SK-N-SH treated with all-trans-retinoic acid at 6 μM for 48 hours (cell line): ENCODE measurements at regions not wholly inside any gene's neighbourhood (a gene's known extent, or its start where the extent isn't known, plus 50 kb on each side); places are given as distances from the start of the nearest gene placed in this dataset.

Source experiments
- OSR1 ChIP-seq: fragments of 250-450 bp; sonication (Bioruptor Pico); IDR thresholded peaks from 2 replicates; pipeline ENCODE4 v1.8.0; 2022; ENCODE audit warnings: moderate library complexity, mild to moderate bottlenecking, inconsistent platforms
- POU6F1 ChIP-seq: fragments of 250-450 bp; sonication (Bioruptor Pico); IDR thresholded peaks from 2 replicates; pipeline ENCODE4 v1.8.0; 2021; ENCODE audit warnings: low read depth, mild to moderate bottlenecking, moderate library complexity, borderline replicate concordance
- TCF4 ChIP-seq: fragments of 250-450 bp; sonication (Bioruptor Pico); IDR thresholded peaks from 2 replicates; pipeline ENCODE4 v1.8.0; 2021; ENCODE audit warnings: mild to moderate bottlenecking, moderate library complexity, borderline replicate concordance
- ZFP3 ChIP-seq: fragments of 250-450 bp; sonication (Bioruptor Pico); IDR thresholded peaks from 2 replicates; pipeline ENCODE4 v1.5.0; 2020; ENCODE audit warnings: mild to moderate bottlenecking, moderate library complexity

GRCh38 chr4:114527637-114528036 lies 71.0 kb upstream of the UGT8 start:
- TF ChIP-seq OSR1 (CRISPR knock-in tag) (no peak), POU6F1 (CRISPR knock-in tag) (no peak), ZFP3 (CRISPR knock-in tag) (no peak), TCF4 (no peak)
